ENCODE measurements at regions not wholly inside any gene's neighbourhood (a gene's known extent, or its start where the extent isn't known, plus 50 kb on each side); places are given as distances from the start of the nearest gene placed in this dataset.

- no peak for TF ChIP-seq CTCF (IDR thresholded peaks at IDR 0.05; ENCODE audit: low read depth, low read length)
- DNase-seq (ENCODE audit: extremely low read depth, low read depth) = no peak
These were observed 128.6 kb upstream of the PARP11 start for GRCh38 chr12:4001841-4002240.

- DNase-seq (ENCODE audit: extremely low read depth, low read depth) = no peak
- TF ChIP-seq CTCF (IDR thresholded peaks at IDR 0.05; ENCODE audit: low read depth, low read length) = no peak
These were observed 127.8 kb upstream of the PARP11 start for GRCh38 chr12:4001031-4001430.

GRCh38 chr12:3999904-4000303 is 126.7 kb upstream of the PARP11 start:
- no peak for DNase-seq (ENCODE audit: extremely low read depth, low read depth)
- no peak for TF ChIP-seq CTCF (IDR thresholded peaks at IDR 0.05; ENCODE audit: low read depth, low read length)

GRCh38 chr12:3998968-3999792 is 126.0 kb upstream of the PARP11 start:
- no peak for TF ChIP-seq CTCF (IDR thresholded peaks at IDR 0.05; ENCODE audit: low read depth, low read length)
- no peak for DNase-seq (ENCODE audit: extremely low read depth, low read depth)

GRCh38 chr12:3998397-3998796 is 125.2 kb upstream of the PARP11 start:
- TF ChIP-seq CTCF (IDR thresholded peaks at IDR 0.05; ENCODE audit: low read depth, low read length) = no peak

GRCh38 chr12:3996322-3996721 is 123.1 kb upstream of the PARP11 start:
- no peak for TF ChIP-seq CTCF (IDR thresholded peaks at IDR 0.05; ENCODE audit: low read depth, low read length)
- no peak for DNase-seq (ENCODE audit: extremely low read depth, low read depth)

More at GRCh38 chr12:3998397-3998796, 125.2 kb upstream of the PARP11 start:
- DNase-seq (ENCODE audit: extremely low read depth, low read depth) = no peak

- no peak for DNase-seq (ENCODE audit: extremely low read depth, low read depth)
- TF ChIP-seq CTCF (IDR thresholded peaks at IDR 0.05; ENCODE audit: low read depth, low read length) = no peak
These were observed 122.1 kb upstream of the PARP11 start for GRCh38 chr12:3995306-3995705.

All from AG09319 (cell line).